OCI-LY7 (cell line): ENCODE measurements at regions not wholly inside any gene's neighbourhood (a gene's known extent, or its start where the extent isn't known, plus 50 kb on each side); places are given as distances from the start of the nearest gene placed in this dataset.

ENCODE experiments used
- CTCF ChIP-seq: fragments of 200-600 bp; sonication (generic); conservative IDR thresholded peaks from 2 replicates; pipeline ENCODE4 v1.5.1; 2014; ENCODE audit warnings: mild to moderate bottlenecking, antibody characterized with exemption, low read length, moderate library complexity, mixed read lengths
- EZH2phosphoT487 ChIP-seq: fragments of 200-600 bp; sonication (generic); IDR thresholded peaks from 2 replicates; pipeline ENCODE4 v1.6.1; 2018; ENCODE audit warnings: low read depth, borderline replicate concordance, mild to moderate bottlenecking, mixed run types, antibody characterized with exemption, low read length, moderate library complexity, mixed read lengths

- TF ChIP-seq CTCF (no peak), EZH2phosphoT487 (no peak)
These were observed 148.5 kb downstream of the VRK1 start for GRCh38 chr14:96945721-96946120.
